ENCODE measurements at regions not wholly inside any gene's neighbourhood (a gene's known extent, or its start where the extent isn't known, plus 50 kb on each side); places are given as distances from the start of the nearest gene placed in this dataset.

GRCh38 chr1:37306461-37306860 is 167.9 kb upstream of the ZC3H12A start:
- TF ChIP-seq CTCF (IDR thresholded peaks at IDR 0.05; ENCODE audit: partially characterized antibody, unreplicated experiment), result no peak
- Mint-ChIP-seq H3K4me1 (ENCODE audit: low read depth, unreplicated experiment) (peaks cover 4% of the 10 kb centered on the region), H3K27ac (ENCODE audit: unreplicated experiment) (peak overlapping the region; percentile 90), H3K9me3 (ENCODE audit: unreplicated experiment) (peaks cover 3% of the 10 kb centered on the region), H3K4me3 (ENCODE audit: unreplicated experiment) (peak overlapping the region; percentile 10), H3K36me3 (ENCODE audit: unreplicated experiment) (no peaks in the 10 kb centered on the region), H3K27me3 (ENCODE audit: unreplicated experiment) (peaks cover 7% of the 10 kb centered on the region)
- DNase-seq, result no peak

GRCh38 chr1:37306871-37307270 is 167.5 kb upstream of the ZC3H12A start:
- H3K4me1 Mint-ChIP-seq (ENCODE audit: low read depth, unreplicated experiment), result peaks cover 4% of the 10 kb centered on the region
- peaks cover 7% of the 10 kb centered on the region for H3K27me3 Mint-ChIP-seq (ENCODE audit: unreplicated experiment)
- no peaks in the 10 kb centered on the region for H3K36me3 Mint-ChIP-seq (ENCODE audit: unreplicated experiment)
- H3K4me3 Mint-ChIP-seq (ENCODE audit: unreplicated experiment), result peak overlapping the region; percentile 10
- DNase-seq, result no peak
- H3K9me3 Mint-ChIP-seq (ENCODE audit: unreplicated experiment), result peaks cover 3% of the 10 kb centered on the region
- H3K27ac Mint-ChIP-seq (ENCODE audit: unreplicated experiment), result no peak overlapping the region
- no peak for TF ChIP-seq CTCF (IDR thresholded peaks at IDR 0.05; ENCODE audit: partially characterized antibody, unreplicated experiment)

- Mint-ChIP-seq H3K9me3 (ENCODE audit: unreplicated experiment) (peaks cover 3% of the 10 kb centered on the region), H3K4me1 (ENCODE audit: low read depth, unreplicated experiment) (peaks cover 4% of the 10 kb centered on the region), H3K36me3 (ENCODE audit: unreplicated experiment) (peaks cover 4% of the 10 kb centered on the region), H3K27me3 (ENCODE audit: unreplicated experiment) (peaks cover 9% of the 10 kb centered on the region), H3K4me3 (ENCODE audit: unreplicated experiment) (no peak overlapping the region), H3K27ac (ENCODE audit: unreplicated experiment) (no peak overlapping the region)
- no peak for TF ChIP-seq CTCF (IDR thresholded peaks at IDR 0.05; ENCODE audit: partially characterized antibody, unreplicated experiment)
- no peak for DNase-seq
Measured at GRCh38 chr1:37308031-37308960, 166.1 kb upstream of the ZC3H12A start.

- H3K9me3 Mint-ChIP-seq (ENCODE audit: unreplicated experiment), result peaks cover 3% of the 10 kb centered on the region
- no peak for DNase-seq
- H3K4me3 Mint-ChIP-seq (ENCODE audit: unreplicated experiment), result no peak overlapping the region
- peaks cover 6% of the 10 kb centered on the region for H3K27me3 Mint-ChIP-seq (ENCODE audit: unreplicated experiment)
- peaks cover 4% of the 10 kb centered on the region for H3K4me1 Mint-ChIP-seq (ENCODE audit: low read depth, unreplicated experiment)
- H3K36me3 Mint-ChIP-seq (ENCODE audit: unreplicated experiment), result peaks cover 4% of the 10 kb centered on the region
- no peak for TF ChIP-seq CTCF (IDR thresholded peaks at IDR 0.05; ENCODE audit: partially characterized antibody, unreplicated experiment)
- no peak overlapping the region for H3K27ac Mint-ChIP-seq (ENCODE audit: unreplicated experiment)
Measured at GRCh38 chr1:37309574-37309973, 164.8 kb upstream of the ZC3H12A start.

GRCh38 chr1:37310064-37310463 is 164.3 kb upstream of the ZC3H12A start:
- DNase-seq, result no peak
- H3K27me3 Mint-ChIP-seq (ENCODE audit: unreplicated experiment), result peaks cover 6% of the 10 kb centered on the region
- H3K36me3 Mint-ChIP-seq (ENCODE audit: unreplicated experiment), result peaks cover 4% of the 10 kb centered on the region
- no peak for TF ChIP-seq CTCF (IDR thresholded peaks at IDR 0.05; ENCODE audit: partially characterized antibody, unreplicated experiment)
- peaks cover 3% of the 10 kb centered on the region for H3K9me3 Mint-ChIP-seq (ENCODE audit: unreplicated experiment)
- H3K4me3 Mint-ChIP-seq (ENCODE audit: unreplicated experiment), result no peak overlapping the region
- peaks cover 4% of the 10 kb centered on the region for H3K4me1 Mint-ChIP-seq (ENCODE audit: low read depth, unreplicated experiment)
- H3K27ac Mint-ChIP-seq (ENCODE audit: unreplicated experiment), result no peak overlapping the region

Measured in glutamatergic neuron (in vitro differentiated cells).